GM18508 (cell line): ENCODE measurements at regions not wholly inside any gene's neighbourhood (a gene's known extent, or its start where the extent isn't known, plus 50 kb on each side); places are given as distances from the start of the nearest gene placed in this dataset.
"Not testable (repeated sequence)": the region's sequence is repeated elsewhere in the genome, so short reads cannot be mapped to it uniquely, and the experiment has no call there.

Source experiments
- ATAC-seq: cut with Tn5 transposase; IDR thresholded peaks from one replicate; pipeline ENCODE4 v1.9.1; 2021; ENCODE audit warnings: moderate number of reproducible peaks; ENCODE audit not compliant: insufficient read depth, unreplicated experiment

DNA sequence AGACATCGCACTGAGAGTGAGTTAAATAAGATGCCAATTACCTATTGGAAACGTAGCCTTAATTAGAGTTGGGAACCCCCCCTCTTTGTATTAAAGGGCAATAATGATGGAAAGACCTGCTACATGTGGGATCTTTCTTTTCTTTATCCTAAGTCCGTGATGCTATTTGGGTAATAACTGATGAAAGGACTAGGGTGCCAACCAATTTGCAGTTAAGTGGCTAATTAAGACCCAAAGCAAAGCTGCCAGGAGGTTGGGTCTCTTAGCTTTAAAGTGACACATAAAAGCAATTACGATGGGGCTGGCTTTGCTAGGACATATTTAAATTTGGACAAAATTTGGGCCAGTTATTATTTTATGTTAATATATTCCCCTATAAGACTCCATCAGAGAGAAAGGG lies 728.8 kb downstream of the NR2F1-AS1 start:
- ATAC-seq = no peak

DNA sequence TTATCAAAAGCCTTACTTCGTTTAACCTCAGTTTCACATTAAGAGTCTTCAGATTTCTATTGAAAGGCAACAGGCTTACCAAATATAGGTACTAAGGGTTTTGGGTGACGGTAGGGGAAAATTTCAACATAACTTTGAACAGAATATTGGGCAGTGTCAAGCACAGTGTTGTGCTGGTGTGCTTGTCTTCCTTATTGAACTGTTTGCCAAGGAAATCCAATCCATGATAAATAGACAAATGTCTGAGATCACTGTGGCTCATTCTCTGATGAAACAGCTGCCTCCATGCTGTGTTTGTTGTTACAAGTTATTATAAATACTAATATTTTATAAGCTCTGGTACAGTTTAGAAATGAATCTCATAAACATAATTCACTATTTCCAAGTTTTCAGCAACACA lies 730.1 kb downstream of the NR2F1-AS1 start:
- no peak for ATAC-seq

- ATAC-seq = no peak
Observed at GRCh38 chr5:92849756-92850155, 731.3 kb downstream of the NR2F1-AS1 start.

GRCh38 chr5:92841604-92842155 lies 739.3 kb downstream of the NR2F1-AS1 start:
- no peak for ATAC-seq

DNA sequence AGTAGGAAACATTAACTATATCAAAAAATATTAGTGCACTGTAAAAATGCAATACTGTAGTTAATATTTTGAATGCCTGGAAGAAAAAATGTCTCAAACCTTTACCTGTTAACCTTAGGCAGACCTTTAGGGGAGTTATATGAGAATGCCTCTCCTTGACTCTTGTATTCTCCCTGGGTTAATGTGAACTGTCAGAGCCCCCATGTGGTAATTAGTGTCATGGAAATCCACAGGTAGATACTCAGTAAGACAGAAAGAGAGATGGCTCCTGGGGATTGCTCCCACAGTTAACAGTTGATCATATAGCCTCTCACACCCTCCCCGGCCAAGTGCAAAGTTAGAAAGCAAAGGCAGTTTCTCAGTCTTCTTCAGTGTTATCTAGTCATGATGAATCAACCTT lies 742.8 kb downstream of the NR2F1-AS1 start:
- ATAC-seq = no peak

DNA sequence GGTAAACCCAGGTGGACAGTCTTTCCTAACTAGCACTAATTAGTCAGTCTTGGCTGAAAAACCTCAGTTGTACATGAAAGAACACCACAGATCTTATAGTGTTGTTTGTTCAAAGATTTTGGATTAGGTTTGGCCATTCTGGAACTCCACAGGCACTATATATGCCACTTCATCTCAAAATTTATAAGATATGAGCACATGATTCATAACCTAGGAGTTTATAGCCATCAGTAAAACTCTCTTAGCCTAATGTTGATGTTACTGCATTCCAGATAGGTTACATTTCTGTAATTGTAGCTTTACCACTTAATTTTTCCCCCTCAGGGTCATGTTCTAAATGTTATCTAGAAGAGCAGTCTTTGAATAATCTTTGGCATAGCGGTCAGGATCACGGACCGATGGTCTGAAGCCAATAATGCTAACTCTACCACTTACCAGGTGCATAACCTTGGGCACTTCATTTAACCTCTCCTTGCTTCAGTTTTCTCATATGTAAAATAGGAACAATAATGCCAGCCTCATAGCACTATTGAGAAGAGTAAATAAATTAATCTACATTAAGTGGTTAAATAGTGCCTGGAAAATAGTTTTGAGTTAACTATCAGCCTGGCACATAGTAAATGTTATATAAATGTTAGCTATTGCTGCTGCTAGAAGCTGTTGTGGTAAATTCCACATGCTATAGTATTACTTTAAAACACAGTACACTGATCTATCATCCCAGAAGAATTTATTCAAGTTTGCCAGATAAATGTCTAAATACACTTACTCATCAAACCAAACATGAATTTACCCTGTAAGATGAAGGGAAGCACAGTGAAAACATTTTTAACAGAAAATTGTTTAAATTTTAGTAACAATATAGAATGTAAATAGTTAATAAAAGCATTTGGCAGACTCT lies 743.9 kb downstream of the NR2F1-AS1 start:
- no peak for ATAC-seq

GRCh38 chr5:92835712-92836111 lies 745.3 kb downstream of the NR2F1-AS1 start:
- ATAC-seq = no peak

DNA sequence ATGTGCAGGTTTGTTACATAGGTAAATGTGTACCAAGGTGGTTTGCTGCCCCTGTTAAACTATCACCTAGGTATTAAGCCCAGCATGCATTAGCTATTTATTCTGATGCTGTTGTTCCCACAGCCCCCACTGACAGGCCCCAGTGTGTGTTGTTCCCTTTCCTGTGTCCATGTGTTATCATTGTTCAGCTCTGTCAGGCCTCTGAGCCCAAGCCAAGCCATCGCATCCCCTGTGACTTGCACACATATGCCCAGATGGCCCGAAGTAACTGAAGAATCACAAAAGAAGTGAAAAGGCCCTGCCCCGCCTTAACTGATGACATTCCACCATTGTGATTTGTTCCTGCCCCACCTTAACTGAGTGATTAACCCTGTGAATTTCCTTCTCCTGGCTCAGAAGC lies 757.5 kb downstream of the NR2F1-AS1 start:
- ATAC-seq = not testable (repeated sequence)

DNA sequence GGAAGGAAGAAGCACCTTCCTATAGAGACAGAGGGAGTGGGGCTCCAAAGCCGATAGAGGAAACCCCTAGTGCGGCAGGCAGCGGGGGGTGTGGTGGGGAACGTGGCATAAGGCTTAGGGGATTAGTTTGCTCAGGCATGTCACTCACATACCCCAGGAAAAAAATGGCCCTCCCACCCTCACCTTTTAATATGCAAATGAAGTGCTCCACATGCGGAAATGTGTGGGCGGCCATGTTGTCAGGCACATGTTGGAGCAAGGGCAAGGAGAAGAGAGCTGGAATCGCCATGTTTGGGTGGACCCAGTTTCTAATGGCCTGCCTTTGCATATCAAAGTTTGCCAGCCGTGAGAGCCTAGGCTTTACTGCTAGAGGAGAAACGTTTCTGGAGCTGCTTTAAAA lies 758.8 kb downstream of the NR2F1-AS1 start:
- no peak for ATAC-seq

GRCh38 chr5:92809855-92810465 lies 771.1 kb downstream of the NR2F1-AS1 start:
- ATAC-seq = no peak

- no peak for ATAC-seq
Observed at GRCh38 chr5:92808474-92808873, 772.5 kb downstream of the NR2F1-AS1 start.

DNA sequence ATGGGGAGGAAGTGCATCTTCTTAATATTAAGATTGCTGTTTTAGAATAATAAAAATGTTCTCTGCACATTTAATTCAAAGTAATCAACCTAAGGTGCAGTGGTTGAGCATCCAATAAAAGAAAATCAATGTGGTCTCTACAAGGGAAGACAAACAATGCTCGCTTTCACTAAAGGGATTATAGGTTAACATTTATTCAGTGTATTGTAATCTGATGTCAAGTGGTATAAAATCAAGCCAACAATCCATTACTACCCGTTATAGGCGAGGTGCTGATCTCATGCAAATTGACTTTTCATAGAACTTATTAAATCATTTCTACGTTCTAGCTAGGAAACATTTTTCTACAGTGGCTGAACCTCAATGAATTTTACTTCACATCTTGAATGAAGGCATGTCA lies 773.9 kb downstream of the NR2F1-AS1 start:
- ATAC-seq = no peak

GRCh38 chr5:92805446-92805845 lies 775.6 kb downstream of the NR2F1-AS1 start:
- no peak for ATAC-seq

DNA sequence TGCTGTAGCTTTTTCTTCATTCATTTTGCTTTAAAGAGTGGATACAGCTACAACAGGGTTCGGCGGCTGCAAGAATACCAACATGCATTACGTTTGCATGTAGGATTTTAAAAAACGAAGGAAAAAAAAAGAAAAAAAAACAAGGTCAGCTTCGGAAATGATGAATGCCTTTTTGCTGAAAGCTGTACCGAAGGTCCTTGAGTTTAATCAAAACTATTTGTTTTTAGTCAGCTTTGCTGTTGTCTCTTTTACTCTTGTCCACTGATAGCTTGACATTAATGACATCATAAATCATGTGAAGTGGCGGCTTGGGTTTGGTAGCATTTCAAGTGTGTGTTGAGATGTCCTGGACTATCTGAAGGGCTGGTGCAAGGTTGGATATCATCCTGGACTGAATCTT lies 779.1 kb downstream of the NR2F1-AS1 start:
- ATAC-seq = no peak

DNA sequence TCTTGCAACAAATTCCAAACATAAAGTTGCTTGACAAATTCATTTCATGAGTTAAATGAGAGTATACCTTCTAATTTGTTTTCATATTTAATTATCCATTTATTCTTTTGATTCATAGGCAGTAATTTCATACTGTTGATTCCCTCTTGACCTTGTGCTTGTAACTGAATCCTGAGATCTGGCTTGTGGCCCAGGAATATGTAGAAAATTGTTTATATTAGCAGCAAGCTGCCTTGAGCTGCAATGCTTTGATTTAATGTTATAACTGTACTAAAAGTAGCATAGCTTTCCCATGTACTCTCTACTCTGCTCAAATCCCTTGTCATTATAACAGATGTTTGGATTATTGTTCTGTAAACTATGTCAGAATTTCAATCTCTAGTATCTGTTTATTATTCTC lies 780.7 kb downstream of the NR2F1-AS1 start:
- no peak for ATAC-seq

DNA sequence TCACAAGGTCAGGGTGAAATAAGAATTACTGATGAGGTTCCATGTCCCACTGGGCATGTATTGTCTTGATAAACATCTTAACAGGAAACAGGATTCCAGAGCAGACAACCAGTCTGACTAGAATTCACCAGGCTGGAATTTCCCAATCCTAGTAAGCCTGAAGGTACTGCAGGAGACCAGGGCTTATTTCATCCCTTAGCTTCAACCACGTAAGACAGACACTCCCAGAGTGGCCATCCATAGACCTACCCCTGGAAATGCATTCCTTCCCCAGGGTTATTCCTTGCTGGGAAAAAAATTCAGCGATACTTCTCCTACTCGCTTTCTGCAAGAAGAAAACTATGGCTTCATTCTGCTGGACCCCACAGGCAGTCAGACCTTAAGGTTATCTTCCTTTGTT lies 785.4 kb downstream of the NR2F1-AS1 start:
- no peak for ATAC-seq

DNA sequence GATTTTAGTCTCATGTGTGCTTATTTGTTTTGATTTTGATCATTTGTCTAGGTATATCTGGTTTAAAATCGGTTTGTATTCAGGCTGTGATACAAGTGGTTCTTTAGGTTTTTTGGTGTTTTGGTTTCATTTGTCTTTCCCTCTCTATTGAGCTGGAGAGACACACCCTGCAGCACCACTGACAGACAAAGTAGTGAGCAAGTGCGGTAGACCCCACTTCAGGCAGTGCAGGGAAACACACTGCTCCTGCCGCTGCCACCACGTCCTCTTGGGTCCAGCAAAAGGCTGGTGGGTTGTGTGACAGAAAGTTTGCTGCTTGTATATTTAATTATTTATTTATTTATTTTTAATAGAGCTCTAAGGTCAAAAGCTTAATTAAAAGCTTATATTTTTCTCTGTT lies 801.0 kb downstream of the NR2F1-AS1 start:
- no peak for ATAC-seq

DNA sequence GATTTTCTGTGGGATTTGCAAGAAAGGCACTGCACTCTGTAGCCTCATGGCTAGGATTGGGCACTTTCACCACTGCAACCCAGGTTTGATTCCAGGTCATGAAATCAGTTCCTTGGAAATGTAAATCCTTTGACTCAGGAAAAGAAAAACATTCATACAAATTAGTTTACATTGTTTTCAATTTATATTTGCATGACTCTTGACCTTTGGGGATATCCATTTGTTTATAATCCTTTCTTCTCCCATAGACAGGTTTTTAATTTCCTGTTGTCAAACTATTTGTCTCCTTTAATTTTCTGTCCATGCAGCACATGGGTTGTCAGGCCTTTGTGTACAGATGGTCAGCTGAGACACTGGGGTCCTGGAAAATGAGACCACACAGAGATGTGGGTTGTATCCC lies 801.5 kb downstream of the NR2F1-AS1 start:
- ATAC-seq = no peak

DNA sequence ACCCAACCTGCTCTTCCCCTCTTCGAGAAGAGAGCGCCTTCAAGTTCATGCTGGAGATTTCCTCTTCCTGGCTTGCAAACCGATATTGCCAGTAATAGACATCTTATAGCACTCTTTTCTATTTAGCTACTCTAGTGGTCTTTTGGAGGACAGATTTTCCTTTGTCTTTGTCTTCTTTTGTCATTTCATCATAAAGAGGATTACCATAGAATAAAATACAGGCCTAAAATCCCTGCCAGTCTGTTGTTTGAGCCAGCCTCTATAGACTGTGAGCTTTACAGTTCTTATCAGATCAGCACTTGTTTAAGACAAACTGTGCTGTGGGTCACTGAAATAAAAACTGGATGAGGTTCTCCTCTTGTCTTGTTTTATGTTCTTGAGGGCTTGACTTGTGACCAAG lies 802.8 kb downstream of the NR2F1-AS1 start:
- no peak for ATAC-seq

GRCh38 chr5:92777421-92777820 lies 803.6 kb downstream of the NR2F1-AS1 start:
- no peak for ATAC-seq
